Adrenal gland (tissue), 5 donors: ENCODE measurements at regions not wholly inside any gene's neighbourhood (a gene's known extent, or its start where the extent isn't known, plus 50 kb on each side); places are given as distances from the start of the nearest gene placed in this dataset.

ENCODE experiments used
- CTCF ChIP-seq, 6 experiments: fragments of 450-650 bp in 4 of 6; fragments of 200-600 bp in 2 of 6; sonication (generic) in 1 of 6; IDR thresholded peaks; 1 replicate in 5 of 6; 2 replicates in 1 of 6; pipeline versions ENCODE4 v1.5.1 to v1.8.0; 2016 to 2021; ENCODE audit warnings: antibody characterized with exemption in 6 of 6, mild to moderate bottlenecking in 2 of 6, moderate library complexity in 1 of 6
- POLR2A ChIP-seq, 2 donors: fragments of 450-650 bp; IDR thresholded peaks; one replicate each; pipeline ENCODE4 v1.6.1; 2017; ENCODE audit warnings: antibody characterized with exemption in 2 of 2, mild to moderate bottlenecking in 2 of 2, moderate library complexity in 1 of 2
- donor health status: DM: no; HTN: no; CAD: no.

- no peak for TF ChIP-seq CTCF (IDR thresholded peaks at IDR 0.05)
- no peak for TF ChIP-seq POLR2A (IDR thresholded peaks at IDR 0.05)
Measured at GRCh38 chr13:79998381-79998880, 342.5 kb downstream of the SPRY2 start.
